ENCODE measurements at regions not wholly inside any gene's neighbourhood (a gene's known extent, or its start where the extent isn't known, plus 50 kb on each side); places are given as distances from the start of the nearest gene placed in this dataset.

DNA sequence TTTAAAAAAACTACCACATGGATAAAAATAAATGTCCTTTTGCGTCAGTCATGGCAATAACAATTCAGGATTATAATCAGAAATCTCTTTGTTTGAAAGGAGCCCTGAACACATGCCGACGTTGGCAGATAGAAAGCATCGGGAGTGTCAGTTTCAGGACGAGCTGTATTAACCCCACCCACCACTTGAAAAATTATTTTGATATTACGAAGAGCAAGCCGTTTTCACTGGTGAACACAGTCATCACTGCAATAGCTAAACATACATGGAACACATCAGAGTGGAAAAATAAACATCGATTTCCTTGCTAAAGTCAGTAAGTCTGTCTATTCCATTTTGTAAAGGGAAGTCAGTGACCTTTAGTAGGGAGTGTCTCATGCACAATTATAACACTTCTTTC lies 266.4 kb upstream of the FBXL7 start:
- no peak for DNase-seq (ENCODE audit: low read depth)
- TF ChIP-seq, protein P1, sequence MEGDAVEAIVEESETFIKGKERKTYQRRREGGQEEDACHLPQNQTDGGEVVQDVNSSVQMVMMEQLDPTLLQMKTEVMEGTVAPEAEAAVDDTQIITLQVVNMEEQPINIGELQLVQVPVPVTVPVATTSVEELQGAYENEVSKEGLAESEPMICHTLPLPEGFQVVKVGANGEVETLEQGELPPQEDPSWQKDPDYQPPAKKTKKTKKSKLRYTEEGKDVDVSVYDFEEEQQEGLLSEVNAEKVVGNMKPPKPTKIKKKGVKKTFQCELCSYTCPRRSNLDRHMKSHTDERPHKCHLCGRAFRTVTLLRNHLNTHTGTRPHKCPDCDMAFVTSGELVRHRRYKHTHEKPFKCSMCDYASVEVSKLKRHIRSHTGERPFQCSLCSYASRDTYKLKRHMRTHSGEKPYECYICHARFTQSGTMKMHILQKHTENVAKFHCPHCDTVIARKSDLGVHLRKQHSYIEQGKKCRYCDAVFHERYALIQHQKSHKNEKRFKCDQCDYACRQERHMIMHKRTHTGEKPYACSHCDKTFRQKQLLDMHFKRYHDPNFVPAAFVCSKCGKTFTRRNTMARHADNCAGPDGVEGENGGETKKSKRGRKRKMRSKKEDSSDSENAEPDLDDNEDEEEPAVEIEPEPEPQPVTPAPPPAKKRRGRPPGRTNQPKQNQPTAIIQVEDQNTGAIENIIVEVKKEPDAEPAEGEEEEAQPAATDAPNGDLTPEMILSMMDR (conservative IDR thresholded peaks at IDR 0.05; ENCODE audit: control insufficient read depth, insufficient read depth, low read depth, low read length), result no peak
- no peak overlapping the region for H3K4me3 ChIP-seq (ENCODE audit: control insufficient read depth, low read depth, low read length)

DNA sequence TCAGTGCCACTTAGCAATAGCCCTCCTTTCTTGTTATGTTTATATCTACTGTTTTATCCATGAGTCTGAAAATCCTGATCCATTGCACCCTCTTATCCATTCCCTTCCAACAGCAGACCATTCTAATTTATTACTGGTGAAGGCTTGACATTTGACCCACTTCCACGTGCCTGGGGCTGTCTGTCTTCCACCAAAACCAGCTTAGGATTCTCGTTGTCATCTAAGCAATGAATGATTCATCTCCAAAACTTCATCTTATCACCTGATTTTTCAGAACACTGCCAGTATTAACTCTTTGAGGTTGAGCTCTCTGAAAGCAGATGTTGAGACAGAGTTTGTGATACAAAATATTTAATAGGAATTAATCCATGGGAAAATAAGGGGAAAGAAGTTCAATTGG lies 277.8 kb upstream of the FBXL7 start:
- DNase-seq (ENCODE audit: low read depth), result no peak
- TF ChIP-seq, protein P1 (conservative IDR thresholded peaks at IDR 0.05; ENCODE audit: control insufficient read depth, insufficient read depth, low read depth, low read length), result no peak
- H3K4me3 ChIP-seq (ENCODE audit: control insufficient read depth, low read depth, low read length), result no peak overlapping the region

DNA sequence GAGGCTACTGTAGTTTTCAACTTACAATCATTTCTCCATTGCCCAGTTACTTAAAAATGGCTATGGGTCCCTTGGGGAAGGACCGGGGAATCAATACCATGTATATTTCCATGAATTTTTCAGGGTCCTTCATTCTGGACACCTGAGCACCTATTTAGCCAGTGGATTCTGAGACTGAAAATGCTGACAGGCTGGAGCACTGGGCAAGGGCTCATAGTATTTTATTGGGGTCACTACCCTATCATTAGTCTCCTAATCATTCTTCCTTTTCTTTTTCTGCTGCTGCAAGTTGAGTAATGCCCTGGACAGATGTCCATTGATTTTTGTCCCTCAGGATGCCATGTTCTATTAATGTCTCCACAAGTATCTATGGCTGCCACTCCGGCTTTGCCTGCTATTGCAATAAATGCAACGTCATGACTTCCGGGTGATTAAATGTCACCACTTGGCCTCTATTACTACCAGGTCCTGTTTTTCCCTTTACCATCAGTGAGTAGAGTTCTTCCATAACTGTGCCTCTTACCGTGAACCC lies 279.3 kb upstream of the FBXL7 start:
- no peak for DNase-seq (ENCODE audit: low read depth)
- H3K4me3 ChIP-seq (ENCODE audit: control insufficient read depth, low read depth, low read length), result no peak overlapping the region
- TF ChIP-seq, protein P1 (conservative IDR thresholded peaks at IDR 0.05; ENCODE audit: control insufficient read depth, insufficient read depth, low read depth, low read length), result no peak

DNA sequence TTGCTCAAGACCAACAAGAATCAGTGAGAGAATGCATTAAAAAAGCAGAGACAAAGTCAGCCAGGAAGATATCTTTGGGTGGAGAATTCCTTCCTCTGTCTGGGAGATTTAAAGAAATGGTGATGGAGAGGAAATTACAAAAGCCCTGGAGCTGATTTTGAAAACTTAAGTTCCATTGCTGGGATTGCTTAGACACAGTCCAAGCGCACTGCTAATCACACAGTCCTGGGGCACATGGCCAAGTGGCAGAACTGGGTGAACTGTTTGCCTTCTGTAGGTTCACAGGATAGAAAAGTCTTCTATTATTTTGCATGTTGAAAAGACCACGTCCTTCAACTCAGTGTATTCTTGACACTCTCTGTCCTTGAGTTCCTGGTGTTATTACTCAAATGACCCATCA lies 284.9 kb upstream of the FBXL7 start:
- H3K4me3 ChIP-seq (ENCODE audit: control insufficient read depth, low read depth, low read length), result no peak overlapping the region
- DNase-seq (ENCODE audit: low read depth), result no peak
- TF ChIP-seq, protein P1 (conservative IDR thresholded peaks at IDR 0.05; ENCODE audit: control insufficient read depth, insufficient read depth, low read depth, low read length), result no peak

DNA sequence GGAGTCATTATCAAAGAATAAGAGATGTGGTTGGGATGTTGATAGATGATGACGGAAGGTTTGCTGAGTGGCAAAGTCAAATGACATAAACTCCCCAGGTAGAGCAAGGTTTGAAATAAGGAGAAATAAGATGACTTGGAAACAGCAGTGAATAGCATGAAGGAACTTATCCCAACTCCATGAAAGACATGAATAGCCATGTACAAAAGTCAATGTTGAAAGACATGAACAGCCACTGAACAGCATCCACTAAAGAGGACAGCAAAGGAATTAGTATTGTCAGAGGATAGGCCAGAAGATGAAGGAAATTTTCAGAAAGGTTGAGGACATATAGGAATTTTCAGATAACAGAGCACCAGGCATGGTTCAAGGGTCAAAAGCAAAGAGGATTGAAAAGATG lies 286.0 kb upstream of the FBXL7 start:
- DNase-seq (ENCODE audit: low read depth), result no peak
- H3K4me3 ChIP-seq (ENCODE audit: control insufficient read depth, low read depth, low read length), result no peak overlapping the region
- TF ChIP-seq, protein P1 (conservative IDR thresholded peaks at IDR 0.05; ENCODE audit: control insufficient read depth, insufficient read depth, low read depth, low read length), result no peak

DNA sequence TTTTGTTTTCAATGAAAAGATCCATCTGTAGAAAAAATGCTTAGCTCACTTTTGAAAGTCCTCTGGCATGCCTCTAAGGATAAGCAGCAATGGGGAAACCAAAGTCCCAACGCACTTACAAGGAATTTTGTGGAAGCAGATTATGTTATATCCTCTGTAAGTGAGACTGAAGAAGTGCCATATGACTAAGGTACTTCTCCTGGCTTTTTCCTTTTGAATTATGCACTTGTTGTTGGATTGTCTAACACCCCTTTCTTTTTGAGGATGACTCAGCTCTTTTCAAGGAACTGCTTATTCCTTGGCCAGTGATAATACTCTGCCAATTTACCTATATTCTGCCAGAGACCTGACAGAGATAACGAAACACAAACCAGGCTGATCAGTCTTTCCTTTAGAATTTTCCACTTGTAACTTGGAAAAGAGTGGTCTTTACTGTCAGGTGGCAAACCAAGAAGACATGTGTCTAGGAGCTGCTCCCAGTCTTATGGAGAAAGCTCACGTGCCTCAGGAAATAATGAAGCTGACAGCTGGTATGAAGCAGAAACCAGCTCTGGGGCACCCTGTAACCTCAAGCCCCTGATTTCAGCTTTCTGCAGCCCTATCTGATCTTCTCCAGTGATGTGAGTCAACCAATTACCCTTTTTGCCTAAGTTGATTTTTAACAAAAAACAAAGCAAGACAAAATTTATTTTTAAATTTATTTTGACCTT lies 290.8 kb upstream of the FBXL7 start:
- no peak for DNase-seq (ENCODE audit: low read depth)
- TF ChIP-seq, protein P1 (conservative IDR thresholded peaks at IDR 0.05; ENCODE audit: control insufficient read depth, insufficient read depth, low read depth, low read length), result no peak
- H3K4me3 ChIP-seq (ENCODE audit: control insufficient read depth, low read depth, low read length), result no peak overlapping the region

Measured in fibroblast of mammary gland (primary cell).